A549 (cell line): ENCODE measurements at regions not wholly inside any gene's neighbourhood (a gene's known extent, or its start where the extent isn't known, plus 50 kb on each side); places are given as distances from the start of the nearest gene placed in this dataset.

Source experiments
- CEBPB ChIP-seq, 2 experiments: fragments of >200 bp in 1 of 2; sonication (Bioruptor Twin) in 1 of 2; formaldehyde crosslinking in 1 of 2; IDR thresholded peaks; 2 replicates each; pipeline ENCODE4 v1.6.1; 2012 to 2016
- EP300 ChIP-seq, 2 experiments: fragments of >200 bp; sonication (Bioruptor Twin); formaldehyde crosslinking; IDR thresholded peaks; 2 replicates in 1 of 2; 3 replicates in 1 of 2; pipeline ENCODE4 v1.6.1; 2016 to 2017
- MAX ChIP-seq: IDR thresholded peaks from 2 replicates; pipeline ENCODE4 v1.6.1; 2012
- MAZ ChIP-seq: fragments of 150-350 bp; IDR thresholded peaks from 2 replicates; pipeline ENCODE4 v1.6.1; 2014; ENCODE audit warnings: antibody characterized with exemption, low read depth, low read length, borderline replicate concordance
- MYC ChIP-seq: IDR thresholded peaks from 2 replicates; pipeline ENCODE4 v1.6.1; 2012; ENCODE audit warnings: mild to moderate bottlenecking, inconsistent platforms, low read length, improper control_type of control experiment, borderline replicate concordance
- NR3C1 ChIP-seq: fragments of >200 bp; sonication (Bioruptor Twin); formaldehyde crosslinking; IDR thresholded peaks from 3 replicates; pipeline ENCODE4 v1.6.1; 2017
- POLR2A ChIP-seq: IDR thresholded peaks from 2 replicates; pipeline ENCODE4 v1.6.1; 2012; ENCODE audit warnings: mild to moderate bottlenecking, low read length
- POLR2AphosphoS2 ChIP-seq: conservative IDR thresholded peaks from 2 replicates; pipeline ENCODE4 v1.6.1; 2012; ENCODE audit warnings: low read length, improper control_type of control experiment, inconsistent platforms
- USF2 ChIP-seq: fragments of 450-650 bp; IDR thresholded peaks from 2 replicates; pipeline ENCODE4 v1.6.1; 2014; ENCODE audit warnings: antibody characterized with exemption
- TF ChIP-seq, protein P1 (sequence below): fragments of >200 bp; sonication (Bioruptor Twin); formaldehyde crosslinking; IDR thresholded peaks from 3 replicates; pipeline ENCODE4 v1.5.1; 2016
- TF ChIP-seq, protein P2 (sequence below): fragments of >200 bp; sonication (Bioruptor Twin); formaldehyde crosslinking; IDR thresholded peaks from 2 replicates; pipeline ENCODE4 v1.6.1; 2016

- TF ChIP-seq, protein P1, sequence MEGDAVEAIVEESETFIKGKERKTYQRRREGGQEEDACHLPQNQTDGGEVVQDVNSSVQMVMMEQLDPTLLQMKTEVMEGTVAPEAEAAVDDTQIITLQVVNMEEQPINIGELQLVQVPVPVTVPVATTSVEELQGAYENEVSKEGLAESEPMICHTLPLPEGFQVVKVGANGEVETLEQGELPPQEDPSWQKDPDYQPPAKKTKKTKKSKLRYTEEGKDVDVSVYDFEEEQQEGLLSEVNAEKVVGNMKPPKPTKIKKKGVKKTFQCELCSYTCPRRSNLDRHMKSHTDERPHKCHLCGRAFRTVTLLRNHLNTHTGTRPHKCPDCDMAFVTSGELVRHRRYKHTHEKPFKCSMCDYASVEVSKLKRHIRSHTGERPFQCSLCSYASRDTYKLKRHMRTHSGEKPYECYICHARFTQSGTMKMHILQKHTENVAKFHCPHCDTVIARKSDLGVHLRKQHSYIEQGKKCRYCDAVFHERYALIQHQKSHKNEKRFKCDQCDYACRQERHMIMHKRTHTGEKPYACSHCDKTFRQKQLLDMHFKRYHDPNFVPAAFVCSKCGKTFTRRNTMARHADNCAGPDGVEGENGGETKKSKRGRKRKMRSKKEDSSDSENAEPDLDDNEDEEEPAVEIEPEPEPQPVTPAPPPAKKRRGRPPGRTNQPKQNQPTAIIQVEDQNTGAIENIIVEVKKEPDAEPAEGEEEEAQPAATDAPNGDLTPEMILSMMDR: no peak
- no peak for TF ChIP-seq MAX
- TF ChIP-seq CEBPB (IDR thresholded peaks at IDR 0.05): no peak
- no peak for TF ChIP-seq USF2
- no peak for TF ChIP-seq POLR2A
- no peak for TF ChIP-seq NR3C1
- no peak for TF ChIP-seq MAZ
- no peak for TF ChIP-seq POLR2AphosphoS2
- TF ChIP-seq, protein P2, sequence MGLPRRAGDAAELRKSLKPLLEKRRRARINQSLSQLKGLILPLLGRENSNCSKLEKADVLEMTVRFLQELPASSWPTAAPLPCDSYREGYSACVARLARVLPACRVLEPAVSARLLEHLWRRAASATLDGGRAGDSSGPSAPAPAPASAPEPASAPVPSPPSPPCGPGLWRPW: no peak
- TF ChIP-seq MYC: no peak
- no peak for TF ChIP-seq EP300 (IDR thresholded peaks at IDR 0.05)
These were observed 395.6 kb downstream of the NPHP4 start for GRCh38 chr1:5596651-5597050.
